ENCODE measurements at regions not wholly inside any gene's neighbourhood (a gene's known extent, or its start where the extent isn't known, plus 50 kb on each side); places are given as distances from the start of the nearest gene placed in this dataset.

GRCh38 chr9:85349046-85349445, 392.7 kb downstream of the AGTPBP1 start:
- DNase-seq (ENCODE audit: low spot score in 2 of 2) = no peak
- no peak for TF ChIP-seq CTCF (IDR thresholded peaks at IDR 0.05)
- no peak for TF ChIP-seq POLR2A (IDR thresholded peaks at IDR 0.05)
- 82 to 94% methylated on average over 6 of the region's 6 CpGs for whole genome bisulfite sequencing, 2 donors
- intact Hi-C loops (cut with DNase I; ENCODE audit: low total_unique reads) = no loop called here
- H3K4me3 ChIP-seq (ENCODE audit: low read depth, poor library complexity, severe bottlenecking) = no peak overlapping the region

DNA sequence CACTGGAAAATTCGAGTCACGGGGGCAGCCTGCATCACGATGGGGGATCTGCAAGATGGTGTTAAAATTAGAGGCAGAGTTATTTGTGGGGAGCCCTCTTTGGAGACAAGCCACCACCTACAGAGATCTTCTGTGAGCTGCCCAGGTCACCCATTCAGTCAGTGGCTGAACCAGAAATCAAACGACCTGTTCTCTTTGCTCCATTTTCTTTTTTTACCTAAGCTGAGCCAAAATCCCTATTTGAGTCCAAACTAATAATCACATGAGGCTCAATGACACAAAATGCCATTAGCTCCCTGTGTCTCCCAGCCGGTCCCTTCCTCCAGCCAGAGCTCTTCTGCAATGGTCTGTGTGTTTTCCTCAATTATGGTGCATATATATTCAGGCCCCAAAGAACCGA, 394.2 kb downstream of the AGTPBP1 start:
- 92 to 97% methylated on average over 6 of the region's 6 CpGs for WGBS, 2 donors
- intact Hi-C loops (cut with DNase I; ENCODE audit: low total_unique reads) = no loop called here
- H3K4me3 ChIP-seq (ENCODE audit: low read depth, poor library complexity, severe bottlenecking) = no peak overlapping the region
- TF ChIP-seq POLR2A (IDR thresholded peaks at IDR 0.05) (no peak), CTCF (IDR thresholded peaks at IDR 0.05) (no peak)
- no peak for DNase-seq (ENCODE audit: low spot score in 2 of 2)

DNA sequence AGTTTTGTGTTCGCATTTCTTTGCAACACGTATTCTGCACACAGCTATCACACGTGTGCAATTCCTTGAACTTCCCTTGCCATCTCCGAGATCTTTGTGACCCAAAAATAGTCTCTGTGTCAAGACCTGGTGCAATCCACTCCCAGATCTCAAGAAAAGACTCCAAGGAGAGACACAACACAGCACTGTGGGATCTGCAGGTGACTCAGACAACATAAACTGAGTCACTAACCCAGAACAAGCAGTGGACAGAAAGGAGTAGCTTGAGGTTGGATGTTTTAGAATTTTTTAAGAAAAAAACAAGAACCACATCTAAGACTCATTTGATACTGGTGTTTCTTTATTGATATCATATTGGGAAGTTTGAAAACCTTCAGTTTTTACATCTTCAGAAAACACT, 396.9 kb downstream of the AGTPBP1 start:
- no peak for DNase-seq (ENCODE audit: low spot score in 2 of 2)
- TF ChIP-seq CTCF (IDR thresholded peaks at IDR 0.05) (no peak), POLR2A (IDR thresholded peaks at IDR 0.05) (no peak)
- 64 to 77% methylated on average over 4 of the region's 4 CpGs for WGBS, 2 donors
- H3K4me3 ChIP-seq (ENCODE audit: low read depth, poor library complexity, severe bottlenecking) = no peak overlapping the region
- intact Hi-C loops (cut with DNase I; ENCODE audit: low total_unique reads) = no loop called here

- no peak overlapping the region for H3K4me3 ChIP-seq (ENCODE audit: low read depth, poor library complexity, severe bottlenecking)
- TF ChIP-seq POLR2A (IDR thresholded peaks at IDR 0.05) (no peak), CTCF (IDR thresholded peaks at IDR 0.05) (no peak)
- no peak for DNase-seq (ENCODE audit: low spot score in 2 of 2)
- intact Hi-C loops (cut with DNase I; ENCODE audit: low total_unique reads) = no loop called here
- WGBS, 2 donors = 38 to 44% methylated on average over 2 of the region's 2 CpGs
Observed at GRCh38 chr9:85339338-85339737, 402.4 kb downstream of the AGTPBP1 start.

GRCh38 chr9:85334228-85334627, 407.5 kb downstream of the AGTPBP1 start:
- DNase-seq (ENCODE audit: low spot score in 2 of 2) = no peak
- no peak for TF ChIP-seq CTCF (IDR thresholded peaks at IDR 0.05)
- no peak for TF ChIP-seq POLR2A (IDR thresholded peaks at IDR 0.05)
- intact Hi-C loops (cut with DNase I; ENCODE audit: low total_unique reads) = no loop called here
- H3K4me3 ChIP-seq (ENCODE audit: low read depth, poor library complexity, severe bottlenecking) = no peak overlapping the region
- 79 to 82% methylated on average over 2 of the region's 2 CpGs for WGBS, 2 donors

DNA sequence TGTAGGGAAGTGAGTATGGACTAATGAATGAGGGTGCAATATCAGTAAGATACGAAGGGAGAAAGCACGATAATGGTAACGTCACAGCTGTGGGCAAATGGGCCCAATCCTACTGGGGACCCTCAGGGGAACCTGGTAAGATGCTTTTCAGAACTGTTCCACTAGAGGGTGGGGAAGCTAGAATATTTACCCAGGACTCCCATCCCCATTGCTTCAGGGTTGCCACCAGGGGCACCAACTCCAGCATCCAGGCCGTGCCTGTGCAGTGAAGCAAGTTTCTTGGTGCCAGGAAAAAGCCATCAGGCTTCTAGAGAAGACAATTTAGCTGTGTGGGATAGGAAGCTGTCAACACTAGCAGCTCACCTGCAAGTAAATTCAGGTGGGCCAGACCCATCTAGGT, 409.3 kb downstream of the AGTPBP1 start:
- intact Hi-C loops (cut with DNase I; ENCODE audit: low total_unique reads) = no loop called here
- WGBS, 2 donors = 83 to 84% methylated on average over 4 of the region's 4 CpGs

More for the DNA sequence above, 409.3 kb downstream of the AGTPBP1 start:
- no peak for TF ChIP-seq CTCF (IDR thresholded peaks at IDR 0.05)
- no peak for TF ChIP-seq POLR2A (IDR thresholded peaks at IDR 0.05)
- H3K4me3 ChIP-seq (ENCODE audit: low read depth, poor library complexity, severe bottlenecking) = no peak overlapping the region
- DNase-seq (ENCODE audit: low spot score in 2 of 2) = no peak
